ENCODE measurements at regions not wholly inside any gene's neighbourhood (a gene's known extent, or its start where the extent isn't known, plus 50 kb on each side); places are given as distances from the start of the nearest gene placed in this dataset.

- TF ChIP-seq CTCF (IDR thresholded peaks at IDR 0.05; ENCODE audit: insufficient read depth, low read length, poor library complexity, severe bottlenecking) = no peak
- TF ChIP-seq EZH2phosphoT487 (conservative IDR thresholded peaks at IDR 0.05; ENCODE audit: low read length) = no peak
Measured at GRCh38 chrX:84907324-84907968, 96.2 kb upstream of the APOOL start.
